HL-60/S4 treated with retinoic acid at 250 ng/mL for 4 days and 3 days (cell line): ENCODE measurements at regions not wholly inside any gene's neighbourhood (a gene's known extent, or its start where the extent isn't known, plus 50 kb on each side); places are given as distances from the start of the nearest gene placed in this dataset.

Experiments
- in situ Hi-C: fragments of 300-500 bp; cut with MboI; formaldehyde crosslinking; loops from 2 replicates; pipeline ENCODE4 v1.7.0; 2022; ENCODE audit warnings: low sequenced_read_pairs

- in situ Hi-C loops: loop anchor here (10.0 kb wide), 1 partner anchor 175 kb away; no protein-coding TSS in a partner anchor
These were observed 79.4 kb upstream of the SLC25A33 start for GRCh38 chr1:9459816-9460407.

GRCh38 chr1:9465640-9466039 is 73.6 kb upstream of the SLC25A33 start:
- in situ Hi-C loops: loop anchor here (10.0 kb wide), 1 partner anchor 181 kb away; no protein-coding TSS in a partner anchor

DNA sequence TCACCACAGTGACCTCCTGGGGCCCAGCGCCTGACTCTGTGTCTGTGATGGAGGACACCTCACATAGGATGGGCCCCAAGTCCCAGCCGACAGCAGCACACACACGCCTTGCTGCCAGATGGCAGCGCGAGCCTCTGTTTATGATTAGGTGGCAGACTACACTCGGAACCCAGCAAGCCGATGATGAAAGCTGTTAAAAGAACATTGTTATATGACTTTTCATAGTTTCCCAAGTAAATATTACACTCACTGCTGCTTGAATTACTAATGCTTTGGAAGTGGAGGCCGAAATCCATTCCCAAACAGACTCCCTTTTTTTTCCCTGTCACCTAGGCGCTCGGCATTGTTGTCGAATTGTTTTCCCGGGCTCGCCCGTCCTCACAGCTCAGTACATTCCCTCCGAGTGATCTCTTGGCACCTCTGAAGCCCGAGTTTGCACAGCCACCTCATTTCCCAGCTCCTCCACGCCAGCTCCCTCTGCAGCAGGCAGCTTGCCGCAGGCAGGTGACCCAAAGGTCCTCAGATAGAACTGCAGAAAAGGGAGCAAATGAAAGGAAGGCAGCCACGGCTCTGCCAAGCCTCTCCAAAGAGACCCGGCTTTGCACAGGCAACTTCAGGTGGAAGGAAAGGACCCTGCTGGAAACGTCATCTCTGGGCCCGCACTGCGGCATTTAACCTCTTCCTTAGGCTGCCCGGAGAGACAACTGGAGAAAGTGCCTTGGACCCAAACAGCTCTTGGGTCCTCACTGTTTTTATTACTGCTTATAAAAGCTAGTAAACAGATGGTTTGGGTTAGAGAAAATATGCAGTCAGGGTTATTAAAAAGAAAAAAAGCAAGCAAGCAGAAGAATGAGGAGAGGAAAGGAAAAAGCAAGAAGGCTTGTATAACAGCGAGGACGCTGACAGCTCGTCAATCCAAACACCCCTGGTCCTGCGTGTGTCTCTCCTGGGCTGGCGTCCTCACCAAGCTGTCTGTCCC is 72.2 kb upstream of the SLC25A33 start:
- in situ Hi-C loops: loop anchor here (10.0 kb wide), 1 partner anchor 182 kb away; no protein-coding TSS in a partner anchor

DNA sequence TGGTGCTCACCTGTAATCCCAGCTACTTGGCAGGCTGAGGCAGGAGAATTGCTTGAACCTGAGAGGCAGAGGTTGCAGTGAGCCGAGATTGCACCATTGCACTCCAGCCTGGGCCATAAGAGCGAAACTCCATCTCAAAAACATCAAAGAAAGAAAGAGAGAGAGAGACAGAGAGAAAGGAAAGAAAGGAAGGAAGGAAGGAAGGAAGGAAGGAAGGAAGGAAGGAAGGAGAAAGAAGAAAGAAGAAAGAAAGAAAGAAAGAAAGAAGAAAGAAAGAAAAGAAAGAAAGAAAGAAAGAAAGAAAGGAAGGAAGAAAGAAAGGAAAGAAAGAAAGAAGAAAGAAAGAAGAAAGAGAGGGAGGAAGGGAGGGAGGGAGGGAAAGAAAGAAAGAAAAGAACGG is 69.4 kb upstream of the SLC25A33 start:
- in situ Hi-C loops: loop anchor here (10.0 kb wide), 1 partner anchor 185 kb away; no protein-coding TSS in a partner anchor

GRCh38 chr1:9471679-9472078 is 67.6 kb upstream of the SLC25A33 start:
- in situ Hi-C loops: no loop called here

- in situ Hi-C loops: no loop called here
These were observed 66.8 kb upstream of the SLC25A33 start for GRCh38 chr1:9472386-9473031.

DNA sequence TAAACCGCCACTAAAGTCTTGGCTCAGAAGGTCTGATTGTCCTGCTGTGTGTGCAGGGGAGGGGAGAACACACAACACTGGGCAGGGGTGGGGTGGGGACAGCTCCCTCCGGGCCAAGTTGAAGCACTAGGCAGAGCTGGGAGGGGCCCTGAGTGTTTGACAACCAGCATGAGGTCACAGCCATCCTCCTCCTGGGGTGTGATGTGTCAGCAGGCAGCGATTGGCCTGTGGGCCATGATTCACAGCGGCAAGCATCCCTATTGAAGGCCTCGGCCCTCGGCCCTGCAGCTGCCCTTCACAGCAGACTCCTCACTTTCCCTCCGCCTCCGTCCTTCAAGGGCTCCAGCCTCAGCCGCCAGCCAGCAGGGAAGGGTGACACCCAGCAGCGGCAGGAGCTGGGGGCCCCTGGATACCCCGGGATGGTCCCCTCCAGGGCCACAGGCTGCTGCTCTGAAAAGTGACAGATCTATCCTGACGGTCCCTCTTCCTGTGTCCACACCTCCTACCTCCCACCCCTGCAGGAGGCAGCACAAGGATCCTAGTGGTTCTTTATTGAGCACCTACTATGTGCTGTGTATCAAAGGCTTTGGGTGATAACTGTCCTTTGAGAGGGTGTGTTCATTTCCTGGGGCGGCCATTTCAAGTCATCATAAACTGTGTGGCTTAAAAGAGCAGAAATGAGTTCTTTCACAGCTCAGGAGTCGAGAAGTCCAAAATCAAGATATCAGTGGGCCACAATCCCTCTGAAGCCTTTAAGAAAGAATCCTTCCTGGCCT is 66.0 kb upstream of the SLC25A33 start:
- in situ Hi-C loops: no loop called here

- in situ Hi-C loops: loop anchor here (25.0 kb wide), 1 partner anchor 363 kb away; no protein-coding TSS in a partner anchor
These were observed 64.1 kb upstream of the SLC25A33 start for GRCh38 chr1:9475061-9475627.

GRCh38 chr1:9476790-9477463 is 62.3 kb upstream of the SLC25A33 start:
- in situ Hi-C loops: loop anchor here (25.0 kb wide), 1 partner anchor 365 kb away; no protein-coding TSS in a partner anchor

DNA sequence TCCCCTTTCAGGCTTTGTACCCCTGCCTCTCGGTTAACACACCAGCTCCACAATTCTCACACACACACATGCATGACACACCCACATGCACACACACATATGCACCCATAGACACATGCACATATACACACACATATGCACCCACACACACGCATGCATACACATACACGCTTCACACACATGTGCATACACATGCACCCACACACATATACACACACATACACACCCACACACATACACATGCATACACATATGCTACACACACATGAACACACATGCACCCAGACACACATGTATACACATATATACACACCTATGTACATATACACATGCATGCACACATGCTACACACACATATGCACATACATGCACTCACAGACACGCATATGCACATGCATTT is 61.7 kb upstream of the SLC25A33 start:
- in situ Hi-C loops: loop anchor here (25.0 kb wide), 1 partner anchor 365 kb away; no protein-coding TSS in a partner anchor

GRCh38 chr1:9478021-9478420 is 61.2 kb upstream of the SLC25A33 start:
- in situ Hi-C loops: loop anchor here (25.0 kb wide), 1 partner anchor 366 kb away; no protein-coding TSS in a partner anchor

- in situ Hi-C loops: loop anchor here (25.0 kb wide), 1 partner anchor 369 kb away; no protein-coding TSS in a partner anchor
These were observed 58.2 kb upstream of the SLC25A33 start for GRCh38 chr1:9481048-9481447.

DNA sequence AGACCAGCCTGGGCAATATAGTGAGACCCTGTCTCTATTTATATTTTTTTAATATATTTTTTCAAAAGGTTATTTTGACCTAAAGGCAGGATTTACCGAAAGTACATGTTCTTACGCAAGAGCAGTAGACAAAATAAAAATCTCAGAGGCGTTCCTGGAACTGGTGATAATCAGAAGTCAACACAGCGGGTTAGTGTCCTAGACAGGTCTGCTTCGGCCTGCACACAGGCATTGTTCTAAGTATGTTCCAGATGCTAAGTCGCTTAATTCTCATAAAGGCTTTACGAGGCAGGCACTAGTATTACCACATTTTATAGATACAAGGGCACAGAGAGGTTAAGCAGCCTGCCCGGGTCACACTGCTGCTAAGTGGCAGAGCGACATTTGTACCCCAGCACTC is 56.9 kb upstream of the SLC25A33 start:
- in situ Hi-C loops: loop anchor here (25.0 kb wide), 1 partner anchor 370 kb away; no protein-coding TSS in a partner anchor

GRCh38 chr1:9482816-9483572 is 56.3 kb upstream of the SLC25A33 start:
- in situ Hi-C loops: loop anchor here (25.0 kb wide), 1 partner anchor 371 kb away; no protein-coding TSS in a partner anchor

- in situ Hi-C loops: loop anchor here (25.0 kb wide), 1 partner anchor 374 kb away; no protein-coding TSS in a partner anchor
These were observed 52.7 kb upstream of the SLC25A33 start for GRCh38 chr1:9486466-9487140.
